Lung (tissue), 11 donors: ENCODE measurements at regions not wholly inside any gene's neighbourhood (a gene's known extent, or its start where the extent isn't known, plus 50 kb on each side); places are given as distances from the start of the nearest gene placed in this dataset.

Experiments
- ATAC-seq: fragments of 200-7000 bp; cut with Tn5 transposase; one replicate; pipeline ENCODE4 v1.9.1; 2020; ENCODE audit warnings: moderate number of reproducible peaks; ENCODE audit not compliant: insufficient read depth, low FRiP score
- DNase-seq, 3 donors: peaks; one replicate each; pipeline ENCODE4 v3.0.0-alpha.2; 2013 to 2017
- H3K27ac ChIP-seq, 2 donors: one replicate each; pipeline ENCODE4 v1.5.1; 2013; ENCODE audit warnings: mild to moderate bottlenecking in 2 of 2, moderate library complexity in 2 of 2, control low read depth in 1 of 2, inconsistent platforms in 1 of 2, low read depth in 1 of 2, low read length in 1 of 2
- H3K27me3 ChIP-seq, 3 donors: one replicate each; pipeline ENCODE4 v1.5.1; 2013; ENCODE audit warnings: low read length in 2 of 3; ENCODE audit not compliant: control insufficient read depth in 3 of 3, insufficient read depth in 3 of 3
- H3K36me3 ChIP-seq, 4 donors: one replicate each; pipeline ENCODE4 v1.5.1; 2013; ENCODE audit warnings: low read length in 4 of 4, mild to moderate bottlenecking in 1 of 4, moderate library complexity in 1 of 4; ENCODE audit not compliant: control insufficient read depth in 4 of 4, insufficient read depth in 4 of 4
- H3K4me1 ChIP-seq, 5 donors: one replicate each; pipeline ENCODE4 v1.5.1; 2013; ENCODE audit warnings: low read length in 5 of 5, mild to moderate bottlenecking in 2 of 5, moderate library complexity in 1 of 5; ENCODE audit not compliant: control insufficient read depth in 5 of 5, insufficient read depth in 5 of 5
- H3K4me3 ChIP-seq: one replicate; pipeline ENCODE4 v1.5.1; 2013; ENCODE audit warnings: mild to moderate bottlenecking, control low read depth, moderate library complexity
- H3K9ac ChIP-seq, 2 donors: one replicate each; pipeline ENCODE4 v1.5.1; 2013; ENCODE audit warnings: low read length in 2 of 2, control low read depth in 1 of 2; ENCODE audit not compliant: insufficient read depth in 1 of 2
- H3K9me3 ChIP-seq, 4 donors: one replicate each; pipeline ENCODE4 v1.5.1; 2013; ENCODE audit warnings: low read length in 3 of 4, mild to moderate bottlenecking in 1 of 4, moderate library complexity in 1 of 4; ENCODE audit not compliant: control insufficient read depth in 4 of 4, insufficient read depth in 3 of 4
- WGBS, 2 donors: extraction: QIAGEN DNeasy Blood & Tissue Kit; methylation state at CpG; one replicate each; pipeline ENCODE4 v1.1.7; 2013; 5-methylcytosine and 5-hydroxymethylcytosine counted together
- TF ChIP-seq, protein P1 (sequence below): IDR thresholded peaks from 2 replicates; pipeline ENCODE4 v1.5.1; 2012; ENCODE audit warnings: mild to moderate bottlenecking; ENCODE audit errors: control extremely low read depth, extremely low read depth
- donor health status: control.
- donor health status: control.
- donor health status: Bipolar disorder and iron deficiency.
- donor health status: healthy.
- donor health status: DM: yes; HTN: yes; CAD: no.

GRCh38 chr2:7449298-7449697 is 532.1 kb downstream of the RNF144A start:
- no peak for ATAC-seq

GRCh38 chr2:7450188-7450832 is 533.1 kb downstream of the RNF144A start:
- H3K9me3 ChIP-seq, result no peaks in the 10 kb centered on the region
- no peak overlapping the region for H3K4me3 ChIP-seq
- H3K4me1 ChIP-seq, result peaks cover 0 to 4% (median 0%) of the 10 kb centered on the region in 5 donors
- no peak for ATAC-seq
- DNase-seq, result no peak
- TF ChIP-seq, protein P1, sequence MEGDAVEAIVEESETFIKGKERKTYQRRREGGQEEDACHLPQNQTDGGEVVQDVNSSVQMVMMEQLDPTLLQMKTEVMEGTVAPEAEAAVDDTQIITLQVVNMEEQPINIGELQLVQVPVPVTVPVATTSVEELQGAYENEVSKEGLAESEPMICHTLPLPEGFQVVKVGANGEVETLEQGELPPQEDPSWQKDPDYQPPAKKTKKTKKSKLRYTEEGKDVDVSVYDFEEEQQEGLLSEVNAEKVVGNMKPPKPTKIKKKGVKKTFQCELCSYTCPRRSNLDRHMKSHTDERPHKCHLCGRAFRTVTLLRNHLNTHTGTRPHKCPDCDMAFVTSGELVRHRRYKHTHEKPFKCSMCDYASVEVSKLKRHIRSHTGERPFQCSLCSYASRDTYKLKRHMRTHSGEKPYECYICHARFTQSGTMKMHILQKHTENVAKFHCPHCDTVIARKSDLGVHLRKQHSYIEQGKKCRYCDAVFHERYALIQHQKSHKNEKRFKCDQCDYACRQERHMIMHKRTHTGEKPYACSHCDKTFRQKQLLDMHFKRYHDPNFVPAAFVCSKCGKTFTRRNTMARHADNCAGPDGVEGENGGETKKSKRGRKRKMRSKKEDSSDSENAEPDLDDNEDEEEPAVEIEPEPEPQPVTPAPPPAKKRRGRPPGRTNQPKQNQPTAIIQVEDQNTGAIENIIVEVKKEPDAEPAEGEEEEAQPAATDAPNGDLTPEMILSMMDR, result no peak
- no peaks in the 10 kb centered on the region for H3K36me3 ChIP-seq
- no peaks in the 10 kb centered on the region for H3K27me3 ChIP-seq
- 87 to 91% methylated on average over 8 of the region's 8 CpGs for WGBS, 2 donors
- no peak overlapping the region for H3K27ac ChIP-seq
- no peak overlapping the region for H3K9ac ChIP-seq

More at GRCh38 chr2:7449298-7449697, 532.1 kb downstream of the RNF144A start:
- no peaks in the 10 kb centered on the region for H3K9me3 ChIP-seq
- no peaks in the 10 kb centered on the region for H3K36me3 ChIP-seq
- no peak for DNase-seq
- no peaks in the 10 kb centered on the region for H3K27me3 ChIP-seq
- H3K9ac ChIP-seq, result no peak overlapping the region
- H3K4me1 ChIP-seq, result no peaks in the 10 kb centered on the region
- H3K27ac ChIP-seq, result no peak overlapping the region
- H3K4me3 ChIP-seq, result no peak overlapping the region
- TF ChIP-seq, protein P1, result no peak

DNA sequence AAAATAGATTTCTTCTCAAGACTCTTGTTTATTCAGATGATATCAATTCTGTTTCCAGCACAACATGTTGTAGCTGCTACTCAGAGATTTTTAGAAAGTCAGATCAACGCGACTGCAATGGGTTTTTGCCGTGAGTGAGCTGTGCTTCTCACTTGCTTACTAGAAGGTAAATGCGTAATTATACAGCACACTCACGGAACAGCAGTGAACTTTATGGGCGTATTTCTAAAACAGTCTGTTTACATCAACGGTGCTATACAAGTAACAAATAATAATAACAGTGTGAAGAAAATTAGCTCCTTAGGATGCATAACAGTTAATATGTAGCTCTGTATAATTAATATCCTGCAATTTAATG is 533.6 kb downstream of the RNF144A start:
- H3K4me1 ChIP-seq, result peaks cover 0 to 8% (median 0%) of the 10 kb centered on the region in 5 donors
- no peak for ATAC-seq
- no peak overlapping the region for H3K4me3 ChIP-seq
- H3K36me3 ChIP-seq, result no peaks in the 10 kb centered on the region
- DNase-seq, result no peak
- H3K9ac ChIP-seq, result no peak overlapping the region
- WGBS, 2 donors, result 83 to 95% methylated on average over 7 of the region's 7 CpGs
- no peak overlapping the region for H3K27ac ChIP-seq
- H3K27me3 ChIP-seq, result no peaks in the 10 kb centered on the region
- TF ChIP-seq, protein P1, result no peak
- no peaks in the 10 kb centered on the region for H3K9me3 ChIP-seq
